ENCODE measurements at regions not wholly inside any gene's neighbourhood (a gene's known extent, or its start where the extent isn't known, plus 50 kb on each side); places are given as distances from the start of the nearest gene placed in this dataset.

DNA sequence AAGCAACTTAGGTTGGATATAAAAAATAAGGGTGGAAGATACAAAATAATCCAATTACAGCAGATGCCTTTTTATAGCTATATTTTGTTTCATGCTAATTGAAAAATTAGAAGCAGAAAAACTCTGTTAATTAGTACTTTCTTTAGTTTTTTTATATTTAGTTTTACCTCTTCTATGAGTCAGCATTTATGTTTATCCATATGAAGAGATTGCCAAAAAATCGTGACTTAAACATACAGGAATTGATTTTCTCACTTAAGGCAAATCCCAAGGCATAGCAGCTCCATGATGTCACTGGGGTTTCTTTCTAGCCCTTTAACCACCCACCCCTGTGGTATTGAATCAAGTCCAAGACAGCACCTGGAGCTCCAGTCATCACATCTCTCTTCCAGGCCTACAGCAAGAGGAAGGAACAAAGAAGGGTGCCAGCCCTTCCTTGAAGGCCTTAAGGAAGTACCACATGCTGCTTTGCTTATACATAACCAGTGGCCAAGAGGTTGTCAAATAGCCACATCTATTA is 365.8 kb upstream of the TENM3 start:
- no peak for TF ChIP-seq POLR2A (IDR thresholded peaks at IDR 0.05)
- TF ChIP-seq, protein P1, sequence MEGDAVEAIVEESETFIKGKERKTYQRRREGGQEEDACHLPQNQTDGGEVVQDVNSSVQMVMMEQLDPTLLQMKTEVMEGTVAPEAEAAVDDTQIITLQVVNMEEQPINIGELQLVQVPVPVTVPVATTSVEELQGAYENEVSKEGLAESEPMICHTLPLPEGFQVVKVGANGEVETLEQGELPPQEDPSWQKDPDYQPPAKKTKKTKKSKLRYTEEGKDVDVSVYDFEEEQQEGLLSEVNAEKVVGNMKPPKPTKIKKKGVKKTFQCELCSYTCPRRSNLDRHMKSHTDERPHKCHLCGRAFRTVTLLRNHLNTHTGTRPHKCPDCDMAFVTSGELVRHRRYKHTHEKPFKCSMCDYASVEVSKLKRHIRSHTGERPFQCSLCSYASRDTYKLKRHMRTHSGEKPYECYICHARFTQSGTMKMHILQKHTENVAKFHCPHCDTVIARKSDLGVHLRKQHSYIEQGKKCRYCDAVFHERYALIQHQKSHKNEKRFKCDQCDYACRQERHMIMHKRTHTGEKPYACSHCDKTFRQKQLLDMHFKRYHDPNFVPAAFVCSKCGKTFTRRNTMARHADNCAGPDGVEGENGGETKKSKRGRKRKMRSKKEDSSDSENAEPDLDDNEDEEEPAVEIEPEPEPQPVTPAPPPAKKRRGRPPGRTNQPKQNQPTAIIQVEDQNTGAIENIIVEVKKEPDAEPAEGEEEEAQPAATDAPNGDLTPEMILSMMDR (IDR thresholded peaks at IDR 0.05) = no peak

Measured in heart left ventricle (tissue), 13 donors.